PC-9 (cell line): ENCODE measurements at regions not wholly inside any gene's neighbourhood (a gene's known extent, or its start where the extent isn't known, plus 50 kb on each side); places are given as distances from the start of the nearest gene placed in this dataset.

Experiments
- CTCF ChIP-seq: fragments of 200-600 bp; sonication (generic); conservative IDR thresholded peaks from 2 replicates; pipeline ENCODE4 v1.6.1; 2017; ENCODE audit warnings: mixed run types, antibody characterized with exemption, mild to moderate bottlenecking, moderate library complexity
- EZH2 ChIP-seq: fragments of 200-600 bp; sonication (generic); IDR thresholded peaks from 2 replicates; pipeline ENCODE4 v1.8.0; 2017; ENCODE audit warnings: antibody characterized with exemption, low read depth

- TF ChIP-seq CTCF (no peak), EZH2 (no peak)
Measured at GRCh38 chr11:95699631-95700470, 89.7 kb downstream of the FAM76B start.
